Hepatocyte (in vitro differentiated cells): ENCODE measurements at regions not wholly inside any gene's neighbourhood (a gene's known extent, or its start where the extent isn't known, plus 50 kb on each side); places are given as distances from the start of the nearest gene placed in this dataset.

Experiments used
- DNase-seq: peaks from one replicate; pipeline ENCODE4 v3.0.0-alpha.2; 2016; ENCODE audit warnings: low spot score
- H2AFZ ChIP-seq: fragments of 200-600 bp; sonication (generic); 2 replicates; pipeline ENCODE4 v1.6.0; 2016; ENCODE audit warnings: antibody characterized with exemption, mild to moderate bottlenecking
- H3K27ac ChIP-seq: fragments of 200-600 bp; sonication (generic); 2 replicates; pipeline ENCODE4 v1.5.1; 2016; ENCODE audit warnings: mild to moderate bottlenecking
- H3K27me3 ChIP-seq: fragments of 200-600 bp; sonication (generic); 2 replicates; pipeline ENCODE4 v1.6.1; 2016
- H3K36me3 ChIP-seq: fragments of 200-600 bp; sonication (generic); replicated peaks from 2 replicates; pipeline ENCODE4 v1.5.1; 2016; ENCODE audit warnings: low read depth; ENCODE audit not compliant: insufficient read depth
- H3K4me1 ChIP-seq: fragments of 200-600 bp; sonication (generic); 2 replicates; pipeline ENCODE4 v1.5.1; 2016; ENCODE audit warnings: mild to moderate bottlenecking, moderate library complexity; ENCODE audit not compliant: insufficient read depth
- H3K4me2 ChIP-seq: fragments of 200-600 bp; sonication (generic); 2 replicates; pipeline ENCODE4 v1.6.0; 2016
- H3K4me3 ChIP-seq: fragments of 200-600 bp; sonication (generic); 2 replicates; pipeline ENCODE4 v1.5.1; 2016; ENCODE audit warnings: mild to moderate bottlenecking
- H3K79me2 ChIP-seq: fragments of 200-600 bp; sonication (generic); 2 replicates; pipeline ENCODE4 v1.6.0; 2017; ENCODE audit warnings: mild to moderate bottlenecking
- H3K9me2 ChIP-seq: fragments of 200-600 bp; sonication (generic); replicated peaks from 2 replicates; pipeline ENCODE4 v1.6.0; 2017; ENCODE audit warnings: mild to moderate bottlenecking; ENCODE audit not compliant: insufficient read depth
- H3K9me3 ChIP-seq: fragments of 200-600 bp; sonication (generic); 2 replicates; pipeline ENCODE4 v1.5.1; 2016; ENCODE audit warnings: low read depth, mild to moderate bottlenecking
- H4K20me1 ChIP-seq: fragments of 200-600 bp; sonication (generic); 2 replicates; pipeline ENCODE4 v1.6.0; 2016; ENCODE audit warnings: mild to moderate bottlenecking; ENCODE audit not compliant: insufficient read depth, poor library complexity, severe bottlenecking
- CTCF ChIP-seq: fragments of 200-600 bp; sonication (generic); IDR thresholded peaks from 2 replicates; pipeline ENCODE4 v1.5.1; 2016; ENCODE audit warnings: antibody characterized with exemption, mild to moderate bottlenecking; ENCODE audit not compliant: poor library complexity
- EZH2 ChIP-seq: fragments of 200-600 bp; sonication (generic); IDR thresholded peaks from 2 replicates; pipeline ENCODE4 v1.6.1; 2016; ENCODE audit warnings: antibody characterized with exemption, mild to moderate bottlenecking, borderline replicate concordance
- EZH2phosphoT487 ChIP-seq: fragments of 200-600 bp; sonication (generic); IDR thresholded peaks from one replicate; pipeline ENCODE4 v1.6.1; 2018; ENCODE audit warnings: antibody characterized with exemption, mild to moderate bottlenecking, low read depth, moderate library complexity; ENCODE audit not compliant: unreplicated experiment, severe bottlenecking
- WGBS: methylation state at CpG from one replicate; pipeline ENCODE4 v1.1.6; 2016; ENCODE audit warnings: low lambda C conversion rate; ENCODE audit errors: missing lambda C conversion rate; 5-methylcytosine and 5-hydroxymethylcytosine counted together

- H2AFZ ChIP-seq: no peak overlapping the region
- no peak overlapping the region for H3K4me3 ChIP-seq
- no peaks in the 10 kb centered on the region for H3K4me1 ChIP-seq
- no peaks in the 10 kb centered on the region for H3K27me3 ChIP-seq
- H3K27ac ChIP-seq: no peak overlapping the region
- H3K79me2 ChIP-seq: no peaks in the 10 kb centered on the region
- no peak for DNase-seq
- no peak overlapping the region for H3K4me2 ChIP-seq
- no peaks in the 10 kb centered on the region for H3K36me3 ChIP-seq
- H3K9me2 ChIP-seq: no peaks in the 10 kb centered on the region
- H4K20me1 ChIP-seq: no peaks in the 10 kb centered on the region
- H3K9me3 ChIP-seq: peaks cover 12% of the 10 kb centered on the region
- TF ChIP-seq CTCF (no peak), EZH2phosphoT487 (no peak), EZH2 (no peak)
These were observed 72.3 kb upstream of the GNAZ start for GRCh38 chr22:22997988-22998387.

- TF ChIP-seq EZH2phosphoT487: no peak
- TF ChIP-seq EZH2: no peak
- no peak for TF ChIP-seq CTCF
- no peaks in the 10 kb centered on the region for H3K9me2 ChIP-seq
- no peaks in the 10 kb centered on the region for H3K27me3 ChIP-seq
- no peak overlapping the region for H3K27ac ChIP-seq
- no peak overlapping the region for H3K4me2 ChIP-seq
- H4K20me1 ChIP-seq: no peaks in the 10 kb centered on the region
- H3K9me3 ChIP-seq: peaks cover 12% of the 10 kb centered on the region
- no peaks in the 10 kb centered on the region for H3K4me1 ChIP-seq
- H3K79me2 ChIP-seq: no peaks in the 10 kb centered on the region
- DNase-seq: no peak
- H3K36me3 ChIP-seq: no peaks in the 10 kb centered on the region
- no peak overlapping the region for H3K4me3 ChIP-seq
- 86% methylated on average over 2 of the region's 2 CpGs for WGBS
- no peak overlapping the region for H2AFZ ChIP-seq
These were observed 70.8 kb upstream of the GNAZ start for GRCh38 chr22:22999523-22999922.

- Histone ChIP-seq H2AFZ (no peak overlapping the region), H3K27me3 (no peaks in the 10 kb centered on the region), H3K9me3 (peaks cover 12% of the 10 kb centered on the region), H3K4me3 (no peak overlapping the region), H3K9me2 (no peaks in the 10 kb centered on the region), H4K20me1 (no peaks in the 10 kb centered on the region), H3K4me2 (no peak overlapping the region), H3K36me3 (no peaks in the 10 kb centered on the region), H3K79me2 (no peaks in the 10 kb centered on the region), H3K27ac (no peak overlapping the region), H3K4me1 (no peaks in the 10 kb centered on the region)
- WGBS: 91% methylated on average over 2 of the region's 2 CpGs
- no peak for DNase-seq
- TF ChIP-seq CTCF (no peak), EZH2 (no peak), EZH2phosphoT487 (no peak)
These were observed 69.5 kb upstream of the GNAZ start for GRCh38 chr22:23000657-23001347.

- Histone ChIP-seq H4K20me1 (no peaks in the 10 kb centered on the region), H3K4me3 (no peak overlapping the region), H3K4me2 (no peak overlapping the region), H2AFZ (no peak overlapping the region), H3K27me3 (no peaks in the 10 kb centered on the region), H3K79me2 (no peaks in the 10 kb centered on the region), H3K9me2 (no peaks in the 10 kb centered on the region), H3K4me1 (no peaks in the 10 kb centered on the region), H3K27ac (no peak overlapping the region), H3K36me3 (no peaks in the 10 kb centered on the region), H3K9me3 (peaks cover 12% of the 10 kb centered on the region)
- DNase-seq: no peak
- TF ChIP-seq EZH2phosphoT487 (no peak), CTCF (no peak), EZH2 (no peak)
These were observed 68.9 kb upstream of the GNAZ start for GRCh38 chr22:23001463-23001862.
